CD1c-positive myeloid dendritic cell (primary cell): ENCODE measurements at regions not wholly inside any gene's neighbourhood (a gene's known extent, or its start where the extent isn't known, plus 50 kb on each side); places are given as distances from the start of the nearest gene placed in this dataset.
"Not testable (repeated sequence)": the region's sequence is repeated elsewhere in the genome, so short reads cannot be mapped to it uniquely, and the experiment has no call there.

ENCODE experiments used
- DNase-seq: peaks from one replicate; pipeline ENCODE4 v3.0.0-alpha.2; 2016; ENCODE audit errors: extremely low spot score

- DNase-seq = not testable (repeated sequence)
Measured at GRCh38 chr1:161454865-161455707, 50.2 kb upstream of the FCGR2A start.

DNA sequence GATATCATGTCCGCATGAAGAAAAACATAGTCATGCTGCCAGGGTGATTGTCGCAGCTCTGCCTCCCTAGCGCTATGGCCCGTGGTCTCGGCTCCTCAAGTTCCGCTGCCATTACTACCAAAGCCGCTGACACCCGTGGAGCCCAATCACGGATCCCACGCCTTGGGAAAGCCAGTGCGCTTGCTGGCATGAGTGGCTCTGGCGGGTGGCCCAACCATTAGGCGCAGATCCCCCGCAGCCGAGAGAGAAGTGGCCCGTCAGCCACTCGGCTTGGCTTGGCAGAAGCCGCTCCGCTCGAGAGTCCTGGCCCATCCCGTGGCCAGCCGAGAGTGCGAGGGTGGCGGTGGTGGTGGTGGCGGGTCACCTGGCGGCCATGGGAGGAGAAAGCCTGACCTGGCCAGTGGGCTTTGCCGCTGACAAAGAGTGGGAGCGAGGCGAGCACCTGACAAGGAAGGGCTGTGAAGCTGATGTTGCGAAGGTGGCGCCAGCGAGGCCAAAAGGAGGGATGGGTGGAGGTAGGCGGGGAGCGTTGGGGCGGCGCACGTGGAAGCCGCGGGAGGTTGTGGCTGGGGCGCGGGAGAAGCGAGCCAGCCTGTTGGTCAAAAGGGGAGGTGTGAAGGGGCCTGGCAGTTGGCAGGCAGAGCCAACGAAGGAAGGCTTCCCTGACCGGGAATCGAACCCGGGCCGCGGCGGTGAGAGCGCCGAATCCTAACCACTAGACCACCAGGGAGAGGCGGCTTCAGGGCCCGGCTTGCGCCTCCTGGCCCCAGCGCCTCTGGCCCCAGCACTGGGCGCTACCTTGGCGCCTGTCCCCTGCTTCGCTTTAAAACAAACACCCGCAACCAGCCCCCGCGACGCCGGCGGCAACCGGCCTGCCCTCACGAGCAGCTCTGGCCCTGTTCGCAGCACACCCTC, 51.0 kb upstream of the FCGR2A start:
- not testable (repeated sequence) for DNase-seq

DNA sequence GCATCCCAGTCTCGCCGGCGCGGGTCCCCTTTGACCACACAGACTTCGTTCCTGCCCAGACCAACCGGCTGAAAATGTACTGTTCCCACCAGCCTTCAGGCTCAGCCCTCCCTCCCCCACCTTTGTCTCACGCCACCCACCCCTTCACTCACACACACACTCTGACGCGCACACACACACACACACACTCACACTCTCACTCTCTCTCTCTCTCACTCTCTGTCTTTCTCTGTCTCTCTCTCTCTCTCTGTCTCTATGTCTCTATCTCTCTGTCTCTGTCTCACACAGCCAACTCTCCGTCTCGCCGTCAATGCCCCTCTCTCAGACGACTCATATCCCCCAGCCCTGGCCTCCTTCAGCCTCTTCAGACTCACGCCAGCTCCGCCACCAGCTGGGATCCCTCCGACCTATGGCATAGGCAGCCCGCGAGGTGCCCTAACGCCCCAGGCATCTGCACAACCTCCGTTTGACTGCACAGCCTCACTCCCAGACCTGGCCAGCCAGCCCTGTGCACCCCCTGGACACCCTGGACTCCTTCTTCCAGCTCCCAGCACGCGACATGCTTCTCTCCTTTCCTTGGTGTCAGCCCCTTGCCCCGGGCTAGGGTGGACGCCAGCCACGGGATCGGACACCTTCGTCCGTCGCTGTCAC, 53.4 kb upstream of the FCGR2A start:
- DNase-seq = not testable (repeated sequence)

DNA sequence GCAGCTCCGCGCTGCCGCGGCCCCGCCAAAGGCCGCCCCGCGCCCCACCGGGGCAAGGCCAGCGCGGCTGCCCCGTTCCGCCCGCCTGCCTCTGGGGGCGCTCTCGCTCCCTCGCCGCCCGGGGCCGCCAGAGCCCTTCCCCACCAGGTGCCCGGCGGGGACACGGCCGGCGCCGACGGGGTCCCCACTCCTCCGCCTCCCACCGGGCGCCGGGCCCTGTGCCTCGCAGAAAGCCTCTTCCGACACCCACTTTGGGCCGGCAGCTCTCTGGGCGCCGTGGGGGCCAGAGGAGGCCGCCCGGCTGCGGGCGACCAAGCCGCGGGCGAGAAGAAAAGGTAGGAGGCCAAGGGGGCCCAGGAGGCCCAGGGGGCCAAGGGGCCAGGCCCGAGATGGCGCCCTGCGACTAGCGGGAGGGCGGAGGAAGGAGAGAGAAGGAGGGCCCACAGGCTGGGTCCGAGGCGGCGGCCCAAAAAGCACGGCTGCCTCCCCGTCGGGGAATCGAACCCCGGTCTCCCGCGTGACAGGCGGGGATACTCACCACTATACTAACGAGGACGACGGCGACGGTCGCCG, 57.4 kb upstream of the FCGR2A start:
- DNase-seq = not testable (repeated sequence)

DNA sequence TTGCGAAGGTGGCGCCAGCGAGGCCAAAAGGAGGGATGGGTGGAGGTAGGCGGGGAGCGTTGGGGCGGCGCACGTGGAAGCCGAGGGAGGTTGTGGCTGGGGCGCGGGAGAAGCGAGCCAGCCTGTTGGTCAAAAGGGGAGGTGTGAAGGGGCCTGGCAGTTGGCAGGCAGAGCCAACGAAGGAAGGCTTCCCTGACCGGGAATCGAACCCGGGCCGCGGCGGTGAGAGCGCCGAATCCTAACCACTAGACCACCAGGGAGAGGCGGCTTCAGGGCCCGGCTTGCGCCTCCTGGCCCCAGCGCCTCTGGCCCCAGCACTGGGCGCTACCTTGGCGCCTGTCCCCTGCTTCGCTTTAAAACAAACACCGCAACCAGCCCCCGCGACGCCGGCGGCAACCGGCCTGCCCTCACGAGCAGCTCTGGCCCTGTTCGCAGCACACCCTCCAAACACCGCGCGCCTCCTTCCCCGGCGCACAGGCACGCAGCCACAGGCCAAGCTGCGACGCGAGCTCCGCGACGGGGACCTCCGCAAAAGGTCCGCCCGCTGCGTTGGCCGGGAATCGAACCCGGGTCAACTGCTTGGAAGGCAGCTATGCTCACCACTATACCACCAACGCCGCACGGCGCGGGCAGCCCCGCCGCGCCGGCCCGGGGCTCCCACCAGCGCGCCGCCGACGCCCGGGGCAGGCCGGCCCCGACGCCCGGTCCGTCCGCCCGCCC, 58.1 kb upstream of the FCGR2A start:
- not testable (repeated sequence) for DNase-seq

DNA sequence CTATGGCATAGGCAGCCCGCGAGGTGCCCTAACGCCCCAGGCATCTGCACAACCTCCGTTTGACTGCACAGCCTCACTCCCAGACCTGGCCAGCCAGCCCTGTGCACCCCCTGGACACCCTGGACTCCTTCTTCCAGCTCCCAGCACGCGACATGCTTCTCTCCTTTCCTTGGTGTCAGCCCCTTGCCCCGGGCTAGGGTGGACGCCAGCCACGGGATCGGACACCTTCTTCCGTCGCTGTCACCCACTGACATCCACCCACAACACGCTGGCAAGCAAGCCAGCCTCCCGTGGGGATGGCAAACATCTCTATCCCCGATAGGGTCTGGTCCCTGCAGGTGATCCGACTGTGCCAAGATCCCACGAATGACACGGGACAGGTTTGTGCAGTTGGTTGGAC, 60.5 kb upstream of the FCGR2A start:
- not testable (repeated sequence) for DNase-seq

GRCh38 chr1:161444255-161444654, 61.0 kb upstream of the FCGR2A start:
- DNase-seq = not testable (repeated sequence)

GRCh38 chr1:161440312-161440894, 64.9 kb upstream of the FCGR2A start:
- DNase-seq = peak; percentile 59

DNA sequence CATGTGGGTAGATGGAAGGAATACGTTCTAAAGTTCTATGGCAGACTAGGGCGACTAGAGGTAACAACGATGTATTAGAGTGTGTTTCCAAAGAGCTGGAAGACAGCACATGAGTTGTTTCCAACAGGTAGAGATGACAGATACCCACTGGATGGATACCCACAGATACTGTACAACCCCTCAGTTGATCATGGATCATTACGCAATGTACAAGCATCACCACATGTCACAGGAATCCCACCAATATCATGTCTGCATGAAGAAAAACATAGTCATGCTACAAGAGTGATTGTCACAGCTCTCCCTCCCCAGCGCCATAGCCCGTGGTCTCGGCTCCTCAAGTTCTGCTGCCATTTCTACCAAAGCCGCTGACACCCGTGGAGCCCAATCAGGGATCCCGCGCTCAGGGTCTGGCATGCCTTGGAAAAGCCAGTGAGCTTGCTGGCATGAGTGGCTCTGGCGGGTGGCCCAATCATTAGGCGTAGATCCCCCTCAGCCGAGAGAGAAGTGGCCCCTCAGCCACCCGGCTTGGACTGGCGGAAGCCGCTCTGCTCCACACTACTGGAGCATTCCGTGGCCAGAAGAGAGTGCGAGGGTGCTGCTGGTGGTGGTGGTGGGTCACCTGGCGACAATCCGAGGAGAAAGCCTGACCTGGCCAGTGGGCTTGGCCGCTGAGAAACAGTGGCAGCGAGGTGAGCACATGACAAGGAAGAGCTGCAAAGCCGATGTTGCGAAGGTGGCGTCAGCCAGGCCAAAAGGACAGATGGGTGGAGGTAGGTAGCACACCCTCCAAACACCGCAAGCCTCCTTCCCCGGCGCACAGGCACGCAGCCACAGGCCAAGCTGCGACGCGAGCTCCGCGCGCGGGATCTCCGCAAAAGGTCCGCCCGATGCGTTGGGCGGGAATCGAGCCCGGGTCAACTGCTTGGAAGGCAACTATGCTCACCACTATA, 65.7 kb upstream of the FCGR2A start:
- peak; percentile 1 for DNase-seq

GRCh38 chr1:161433191-161433590, 65.5 kb upstream of the CFAP126 start:
- not testable (repeated sequence) for DNase-seq

DNA sequence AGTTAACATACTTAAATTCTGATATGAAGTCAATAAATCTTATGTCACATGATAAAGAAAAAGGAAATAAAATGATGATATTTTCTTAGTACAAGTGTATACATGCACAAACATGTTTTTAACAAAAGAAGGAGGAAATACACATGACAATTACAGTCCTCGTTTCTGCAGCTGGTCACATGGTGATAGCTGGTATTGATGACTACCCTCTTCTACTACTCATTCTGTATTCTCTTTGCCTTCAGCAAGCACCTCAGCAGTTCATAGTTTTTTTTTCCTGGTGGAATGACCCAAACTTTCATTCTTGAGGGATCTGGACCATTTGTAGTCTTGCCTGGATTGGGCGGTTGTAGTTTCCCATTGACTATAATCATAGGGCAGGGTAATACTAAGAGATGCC, 64.4 kb upstream of the CFAP126 start:
- DNase-seq = no peak

DNA sequence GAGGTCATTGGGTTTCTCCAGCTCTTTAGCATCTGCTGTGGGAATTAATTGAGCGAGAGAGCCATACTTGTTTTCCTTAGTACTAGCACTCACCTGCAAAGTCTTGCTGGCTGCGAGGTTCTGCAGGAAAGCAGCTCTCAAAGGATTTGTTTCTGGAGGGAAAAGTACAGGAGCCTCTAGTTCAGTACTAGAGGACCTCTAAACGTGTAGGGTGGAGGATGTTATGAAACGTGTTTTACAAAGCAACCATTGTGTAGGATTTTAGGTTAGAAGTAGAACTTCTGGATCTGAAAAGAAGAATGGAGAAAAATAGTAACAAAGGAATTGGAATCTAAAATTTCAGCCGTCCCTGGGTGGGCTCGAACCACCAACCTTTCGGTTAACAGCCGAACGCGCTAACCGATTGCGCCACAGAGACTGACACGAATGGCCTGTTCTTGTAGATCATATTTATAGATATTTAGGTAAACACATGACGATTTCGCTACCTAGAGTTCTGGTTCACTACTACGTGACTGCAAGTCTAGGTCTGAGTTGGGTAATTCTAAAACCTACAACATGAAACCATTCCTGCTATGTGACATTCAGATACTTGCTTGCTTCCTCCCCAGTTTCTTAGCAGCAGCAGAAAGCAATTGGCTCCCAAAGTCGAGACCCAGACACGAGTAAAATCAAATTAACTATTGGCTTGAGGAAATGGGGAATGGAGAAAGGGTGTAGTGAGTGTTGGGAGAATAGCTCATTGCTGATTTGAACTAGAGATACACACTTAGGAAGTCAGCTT, 60.2 kb upstream of the CFAP126 start:
- DNase-seq = peak; percentile 29

GRCh38 chr1:161422914-161423313, 55.2 kb upstream of the CFAP126 start:
- not testable (repeated sequence) for DNase-seq

DNA sequence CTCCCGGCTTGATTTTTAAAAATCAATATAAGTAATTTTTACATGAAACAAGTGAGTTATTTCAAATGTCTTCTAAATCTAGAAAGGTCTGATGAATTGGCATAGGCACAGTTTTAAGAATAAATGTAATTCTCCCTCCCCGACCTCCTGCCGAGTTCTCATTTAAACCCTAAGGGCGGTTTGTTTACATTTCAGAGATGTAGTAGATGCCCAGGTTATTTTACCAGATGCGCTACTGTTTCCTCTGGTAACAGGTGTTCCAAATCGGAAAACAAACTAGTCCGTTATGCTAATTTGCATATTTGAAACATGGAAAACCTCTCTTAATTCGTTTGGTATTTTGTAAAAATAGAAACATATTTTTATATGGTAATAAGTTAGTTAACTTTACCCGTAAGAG, 53.8 kb upstream of the CFAP126 start:
- no peak for DNase-seq

GRCh38 chr1:161420763-161421455, 53.2 kb upstream of the CFAP126 start:
- DNase-seq = no peak

DNA sequence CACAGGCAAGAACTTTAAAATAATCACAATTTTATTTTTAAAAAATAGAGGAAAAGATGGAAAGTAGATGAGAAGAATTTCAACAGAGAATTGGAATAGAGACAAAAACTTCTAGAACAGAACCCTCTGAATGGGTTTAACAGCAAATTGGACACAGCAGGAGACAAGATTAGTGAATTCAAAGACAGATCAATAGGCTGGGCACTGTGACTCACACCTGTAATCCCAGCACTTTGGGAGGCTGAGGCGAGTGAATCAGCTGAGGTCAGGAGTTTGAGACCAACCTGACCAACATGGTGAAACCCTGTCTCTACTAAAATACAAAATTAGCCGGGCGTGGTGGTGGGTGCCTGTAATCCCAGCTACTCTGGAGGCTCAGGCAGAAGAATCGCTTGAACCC, 49.9 kb upstream of the CFAP126 start:
- not testable (repeated sequence) for DNase-seq
